ENCODE measurements at regions not wholly inside any gene's neighbourhood (a gene's known extent, or its start where the extent isn't known, plus 50 kb on each side); places are given as distances from the start of the nearest gene placed in this dataset.

GRCh38 chr10:47136866-47137265, 163.1 kb upstream of the GDF10 start:
- H3K36me3 ChIP-seq (replicated peaks; ENCODE audit: insufficient read depth, low read depth): no peaks in the 10 kb centered on the region
- H3K4me3 ChIP-seq: no peak overlapping the region
- DNase-seq (ENCODE audit: low spot score): no peak
- no peak overlapping the region for H3K27ac ChIP-seq
- no peak overlapping the region for H2AFZ ChIP-seq
- no peak overlapping the region for H3K4me2 ChIP-seq
- no peaks in the 10 kb centered on the region for H3K4me1 ChIP-seq (ENCODE audit: insufficient read depth)
- H3K9me3 ChIP-seq (ENCODE audit: low read depth): no peaks in the 10 kb centered on the region
- WGBS (ENCODE audit: low lambda C conversion rate, missing lambda C conversion rate): 98% methylated on average over 3 of the region's 3 CpGs
- H4K20me1 ChIP-seq (ENCODE audit: insufficient read depth, poor library complexity, severe bottlenecking): no peaks in the 10 kb centered on the region
- TF ChIP-seq EZH2phosphoT487 (IDR thresholded peaks at IDR 0.05; ENCODE audit: low read depth, severe bottlenecking, unreplicated experiment) (no peak), CTCF (IDR thresholded peaks at IDR 0.05; ENCODE audit: poor library complexity) (no peak)
- H3K9me2 ChIP-seq (replicated peaks; ENCODE audit: insufficient read depth): no peaks in the 10 kb centered on the region
- H3K27me3 ChIP-seq: no peaks in the 10 kb centered on the region
- no peaks in the 10 kb centered on the region for H3K79me2 ChIP-seq

GRCh38 chr10:47137311-47137851, 162.6 kb upstream of the GDF10 start:
- Histone ChIP-seq H4K20me1 (ENCODE audit: insufficient read depth, poor library complexity, severe bottlenecking) (no peaks in the 10 kb centered on the region), H2AFZ (no peak overlapping the region), H3K4me1 (ENCODE audit: insufficient read depth) (no peaks in the 10 kb centered on the region), H3K9me3 (ENCODE audit: low read depth) (no peaks in the 10 kb centered on the region), H3K27me3 (no peaks in the 10 kb centered on the region), H3K4me3 (no peak overlapping the region), H3K36me3 (replicated peaks; ENCODE audit: insufficient read depth, low read depth) (no peaks in the 10 kb centered on the region), H3K4me2 (no peak overlapping the region), H3K27ac (no peak overlapping the region), H3K9me2 (replicated peaks; ENCODE audit: insufficient read depth) (no peaks in the 10 kb centered on the region), H3K79me2 (no peaks in the 10 kb centered on the region)
- peak; percentile 24 for DNase-seq (ENCODE audit: low spot score)
- 77% methylated on average over 5 of the region's 5 CpGs for WGBS (ENCODE audit: low lambda C conversion rate, missing lambda C conversion rate)
- TF ChIP-seq EZH2 (IDR thresholded peaks at IDR 0.05; ENCODE audit: borderline replicate concordance) (no peak), EZH2phosphoT487 (IDR thresholded peaks at IDR 0.05; ENCODE audit: low read depth, severe bottlenecking, unreplicated experiment) (no peak), CTCF (IDR thresholded peaks at IDR 0.05; ENCODE audit: poor library complexity) (no peak)

- Histone ChIP-seq H2AFZ (no peak overlapping the region), H3K27me3 (no peaks in the 10 kb centered on the region), H3K27ac (no peak overlapping the region), H3K9me2 (replicated peaks; ENCODE audit: insufficient read depth) (no peaks in the 10 kb centered on the region), H4K20me1 (ENCODE audit: insufficient read depth, poor library complexity, severe bottlenecking) (no peaks in the 10 kb centered on the region), H3K4me3 (no peak overlapping the region), H3K79me2 (no peaks in the 10 kb centered on the region), H3K4me2 (no peak overlapping the region), H3K36me3 (replicated peaks; ENCODE audit: insufficient read depth, low read depth) (no peaks in the 10 kb centered on the region), H3K4me1 (ENCODE audit: insufficient read depth) (no peaks in the 10 kb centered on the region), H3K9me3 (ENCODE audit: low read depth) (no peaks in the 10 kb centered on the region)
- 71% methylated on average over 7 of the region's 7 CpGs for WGBS (ENCODE audit: low lambda C conversion rate, missing lambda C conversion rate)
- DNase-seq (ENCODE audit: low spot score): no peak
- TF ChIP-seq EZH2 (IDR thresholded peaks at IDR 0.05; ENCODE audit: borderline replicate concordance): no peak
- TF ChIP-seq EZH2phosphoT487 (IDR thresholded peaks at IDR 0.05; ENCODE audit: low read depth, severe bottlenecking, unreplicated experiment): no peak
Observed at GRCh38 chr10:47139121-47139520, 160.9 kb upstream of the GDF10 start.

- Histone ChIP-seq H3K4me2 (no peak overlapping the region), H3K4me3 (no peak overlapping the region), H3K4me1 (ENCODE audit: insufficient read depth) (no peaks in the 10 kb centered on the region), H3K9me2 (replicated peaks; ENCODE audit: insufficient read depth) (no peaks in the 10 kb centered on the region), H3K27me3 (no peaks in the 10 kb centered on the region), H2AFZ (no peak overlapping the region), H3K9me3 (ENCODE audit: low read depth) (no peaks in the 10 kb centered on the region), H3K36me3 (replicated peaks; ENCODE audit: insufficient read depth, low read depth) (no peaks in the 10 kb centered on the region), H4K20me1 (ENCODE audit: insufficient read depth, poor library complexity, severe bottlenecking) (no peaks in the 10 kb centered on the region), H3K79me2 (no peaks in the 10 kb centered on the region), H3K27ac (no peak overlapping the region)
- TF ChIP-seq EZH2phosphoT487 (IDR thresholded peaks at IDR 0.05; ENCODE audit: low read depth, severe bottlenecking, unreplicated experiment): no peak
- no peak for TF ChIP-seq CTCF (IDR thresholded peaks at IDR 0.05; ENCODE audit: poor library complexity)
- TF ChIP-seq EZH2 (IDR thresholded peaks at IDR 0.05; ENCODE audit: borderline replicate concordance): no peak
- WGBS (ENCODE audit: low lambda C conversion rate, missing lambda C conversion rate): 60% methylated on average over 6 of the region's 6 CpGs
- DNase-seq (ENCODE audit: low spot score): no peak
Observed at GRCh38 chr10:47140761-47141348, 159.1 kb upstream of the GDF10 start.

Measured in hepatocyte (in vitro differentiated cells).